HEK293T (cell line): ENCODE measurements at regions not wholly inside any gene's neighbourhood (a gene's known extent, or its start where the extent isn't known, plus 50 kb on each side); places are given as distances from the start of the nearest gene placed in this dataset.

Experiments
- CTCF ChIA-PET: fragments of 350-600 bp; formaldehyde crosslinking; extraction: SDS; loops from one replicate; lab custom pipeline; 2021; ENCODE audit warnings: antibody characterized with exemption, inconsistent platforms; lab: Yijun Ruan, JAX
- POLR2A ChIA-PET: fragments of 350-600 bp; formaldehyde crosslinking; extraction: SDS; loops from one replicate; lab custom pipeline; 2020; ENCODE audit warnings: antibody characterized with exemption, inconsistent platforms; lab: Yijun Ruan, JAX
- DNase-seq: peaks from one replicate; pipeline ENCODE4 v3.0.0; 2012; ENCODE audit warnings: mixed read lengths; ENCODE audit errors: extremely low spot score
- ARNT ChIP-seq: fragments of 450-650 bp; IDR thresholded peaks from 2 replicates; pipeline ENCODE4 v1.6.1; 2017; ENCODE audit warnings: mild to moderate bottlenecking
- BHLHE40 ChIP-seq: fragments of 450-650 bp; IDR thresholded peaks from 2 replicates; pipeline ENCODE4 v1.6.1; 2016; ENCODE audit warnings: mild to moderate bottlenecking, moderate library complexity, borderline replicate concordance
- CTBP1 ChIP-seq: fragments of 450-650 bp; IDR thresholded peaks from 2 replicates; pipeline ENCODE4 v1.6.1; 2016; ENCODE audit warnings: borderline replicate concordance
- ELF4 ChIP-seq: fragments of 450-650 bp; IDR thresholded peaks from 2 replicates; pipeline ENCODE4 v1.6.1; 2017; ENCODE audit warnings: antibody characterized with exemption
- FOXA1 ChIP-seq: fragments of 450-650 bp; IDR thresholded peaks from 2 replicates; pipeline ENCODE4 v1.6.1; 2016; ENCODE audit warnings: mild to moderate bottlenecking
- FOXK2 ChIP-seq: fragments of 450-650 bp; IDR thresholded peaks from 2 replicates; pipeline ENCODE4 v1.6.1; 2016; ENCODE audit warnings: mild to moderate bottlenecking
- FOXM1 ChIP-seq: fragments of 450-650 bp; IDR thresholded peaks from 2 replicates; pipeline ENCODE4 v1.6.1; 2017; ENCODE audit warnings: mild to moderate bottlenecking, borderline replicate concordance
- HDGF ChIP-seq: fragments of 450-650 bp; IDR thresholded peaks from 2 replicates; pipeline ENCODE4 v1.6.1; 2017; ENCODE audit warnings: antibody characterized with exemption, borderline replicate concordance
- L3MBTL2 ChIP-seq: fragments of 450-650 bp; conservative IDR thresholded peaks from 2 replicates; pipeline ENCODE4 v1.6.1; 2016; ENCODE audit warnings: mild to moderate bottlenecking
- LEF1 ChIP-seq: fragments of 450-650 bp; IDR thresholded peaks from 2 replicates; pipeline ENCODE4 v1.6.1; 2017; ENCODE audit warnings: mild to moderate bottlenecking, borderline replicate concordance
- NFRKB ChIP-seq: fragments of 450-650 bp; IDR thresholded peaks from 2 replicates; pipeline ENCODE4 v1.6.1; 2016; ENCODE audit warnings: mild to moderate bottlenecking, moderate library complexity
- SP1 ChIP-seq: fragments of 450-650 bp; IDR thresholded peaks from 2 replicates; pipeline ENCODE4 v1.6.1; 2017
- SUZ12 ChIP-seq: fragments of 450-650 bp; IDR thresholded peaks from 2 replicates; pipeline ENCODE4 v1.6.1; 2016; ENCODE audit warnings: mild to moderate bottlenecking
- TARDBP ChIP-seq: fragments of 450-650 bp; IDR thresholded peaks from 2 replicates; pipeline ENCODE4 v1.6.1; 2016
- ZNF384 ChIP-seq: fragments of 450-650 bp; IDR thresholded peaks from 2 replicates; pipeline ENCODE4 v1.6.1; 2016
- TF ChIP-seq, protein P1 (sequence below): fragments of 450-650 bp; IDR thresholded peaks from 2 replicates; pipeline ENCODE4 v1.6.1; 2016

DNA sequence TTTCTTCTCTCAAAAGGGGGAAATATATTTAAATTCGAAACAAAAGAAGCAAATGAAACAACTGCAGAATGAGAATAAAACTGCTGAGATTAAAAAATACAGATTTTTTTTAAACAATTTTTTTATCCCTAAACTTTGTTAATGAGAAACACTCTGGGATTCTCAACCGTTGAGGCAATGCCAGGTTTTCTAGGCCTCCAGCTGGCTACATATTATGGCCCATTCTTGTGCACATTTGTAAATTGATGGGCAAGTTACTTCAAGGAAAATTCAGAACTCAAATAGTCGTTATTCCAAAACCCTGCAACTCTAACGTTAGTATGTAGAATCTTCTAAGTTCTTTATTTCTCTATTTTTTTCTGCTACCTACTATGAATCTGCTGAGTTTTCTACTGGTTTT lies 239.3 kb upstream of the WSCD1 start:
- ChIA-PET POLR2A (no interaction called here), CTCF (interaction anchor here (0.6 kb wide), 1 partner anchor 267 kb away, joined by 3 read pairs; no protein-coding TSS in a partner anchor)
- TF ChIP-seq FOXM1 = no peak
- no peak for TF ChIP-seq LEF1
- TF ChIP-seq FOXA1 = no peak
- TF ChIP-seq FOXK2 = no peak
- TF ChIP-seq, protein P1, sequence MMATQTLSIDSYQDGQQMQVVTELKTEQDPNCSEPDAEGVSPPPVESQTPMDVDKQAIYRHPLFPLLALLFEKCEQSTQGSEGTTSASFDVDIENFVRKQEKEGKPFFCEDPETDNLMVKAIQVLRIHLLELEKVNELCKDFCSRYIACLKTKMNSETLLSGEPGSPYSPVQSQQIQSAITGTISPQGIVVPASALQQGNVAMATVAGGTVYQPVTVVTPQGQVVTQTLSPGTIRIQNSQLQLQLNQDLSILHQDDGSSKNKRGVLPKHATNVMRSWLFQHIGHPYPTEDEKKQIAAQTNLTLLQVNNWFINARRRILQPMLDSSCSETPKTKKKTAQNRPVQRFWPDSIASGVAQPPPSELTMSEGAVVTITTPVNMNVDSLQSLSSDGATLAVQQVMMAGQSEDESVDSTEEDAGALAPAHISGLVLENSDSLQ = no peak
- TF ChIP-seq CTBP1 = no peak
- TF ChIP-seq NFRKB = no peak
- no peak for TF ChIP-seq SUZ12
- no peak for TF ChIP-seq SP1
- TF ChIP-seq ELF4 = no peak
- no peak for TF ChIP-seq L3MBTL2
- TF ChIP-seq BHLHE40 = no peak
- TF ChIP-seq ARNT = no peak
- TF ChIP-seq ZNF384 = no peak
- no peak for TF ChIP-seq TARDBP
- no peak for TF ChIP-seq HDGF
- no peak for DNase-seq

DNA sequence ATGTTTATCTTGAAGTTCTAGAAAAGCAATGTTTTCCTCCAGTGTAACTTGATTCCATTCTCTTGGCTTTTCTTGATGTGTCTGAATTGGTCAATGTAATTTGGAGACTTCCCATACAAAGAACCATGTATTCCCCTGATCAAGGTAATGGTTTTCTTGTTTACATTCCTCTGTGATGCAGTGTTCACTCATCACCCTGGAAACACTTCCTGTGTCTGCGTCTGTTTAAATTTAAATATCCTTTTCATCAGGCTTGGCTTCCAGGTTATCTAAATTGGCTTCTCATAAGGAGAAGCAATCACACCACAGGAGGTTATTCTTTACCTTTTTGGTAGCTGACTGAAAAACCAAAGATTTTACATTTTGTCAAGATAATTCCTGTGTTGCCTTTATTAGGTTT lies 237.3 kb upstream of the WSCD1 start:
- no peak for TF ChIP-seq ARNT
- no peak for TF ChIP-seq ZNF384
- no peak for TF ChIP-seq FOXK2
- no peak for DNase-seq
- CTCF ChIA-PET = no interaction called here
- POLR2A ChIA-PET = no interaction called here

DNA sequence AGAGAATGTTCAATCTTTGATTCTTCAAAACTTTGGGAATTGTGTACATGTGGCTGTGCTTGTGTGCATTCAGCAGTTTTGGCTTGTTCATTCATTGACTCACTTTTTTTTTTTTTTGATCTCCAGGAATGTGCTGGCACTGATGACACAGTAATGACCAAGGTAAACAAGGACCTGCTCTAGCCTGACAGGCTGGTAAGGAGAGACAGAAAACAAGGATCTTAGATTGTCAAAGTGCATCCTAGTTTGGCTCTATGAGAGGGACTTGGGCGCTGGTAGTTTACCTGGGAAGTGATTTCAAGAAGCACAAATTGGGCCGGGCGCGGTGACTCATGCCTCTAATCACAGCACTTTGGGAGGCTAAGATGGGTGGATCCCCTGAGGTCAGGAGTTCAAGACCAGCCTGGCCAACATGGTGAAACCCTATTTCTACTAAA lies 233.1 kb upstream of the WSCD1 start:
- POLR2A ChIA-PET = no interaction called here
- no peak for DNase-seq
- CTCF ChIA-PET = no interaction called here
- TF ChIP-seq L3MBTL2 (no peak), ZNF384 (no peak), SP1 (no peak), HDGF (no peak), FOXA1 (no peak), SUZ12 (no peak), ARNT (no peak), TARDBP (no peak), NFRKB (no peak), LEF1 (no peak), ELF4 (no peak), FOXK2 (no peak), FOXM1 (no peak), BHLHE40 (no peak), CTBP1 (no peak)
- TF ChIP-seq, protein P1 = no peak

DNA sequence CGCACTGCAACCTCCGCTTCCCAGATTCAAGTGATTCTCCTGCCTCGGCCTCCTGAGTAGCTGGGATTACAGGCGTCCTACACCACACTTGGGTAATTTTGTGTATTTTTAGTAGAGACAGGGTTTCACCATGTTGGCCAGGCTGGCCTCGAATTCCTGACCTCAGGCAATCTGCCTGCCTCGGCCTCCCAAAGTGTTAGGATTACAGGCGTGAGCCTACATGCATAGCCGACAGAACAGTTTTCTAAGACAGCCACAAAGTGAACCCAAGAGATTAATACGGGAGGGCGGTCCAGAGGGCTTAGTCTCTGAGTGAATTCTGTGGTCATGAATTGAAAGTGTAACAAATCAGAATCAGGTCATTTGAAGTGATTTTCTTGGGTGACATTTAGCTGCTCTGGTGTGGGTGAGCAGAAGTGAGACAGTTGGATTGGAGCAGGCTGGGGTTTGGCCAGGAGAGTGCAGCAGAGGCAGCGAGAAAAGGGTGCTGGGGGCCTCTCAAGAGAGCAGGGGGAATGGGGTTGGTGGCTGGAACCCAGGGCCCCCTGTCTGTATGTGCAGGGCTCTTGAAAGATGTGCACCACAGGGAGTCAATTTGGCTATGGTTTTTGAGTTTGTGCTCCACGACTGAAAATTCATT lies 231.4 kb upstream of the WSCD1 start:
- CTCF ChIA-PET = no interaction called here
- no peak for DNase-seq
- POLR2A ChIA-PET = no interaction called here
- TF ChIP-seq FOXM1 (no peak), HDGF (no peak)

DNA sequence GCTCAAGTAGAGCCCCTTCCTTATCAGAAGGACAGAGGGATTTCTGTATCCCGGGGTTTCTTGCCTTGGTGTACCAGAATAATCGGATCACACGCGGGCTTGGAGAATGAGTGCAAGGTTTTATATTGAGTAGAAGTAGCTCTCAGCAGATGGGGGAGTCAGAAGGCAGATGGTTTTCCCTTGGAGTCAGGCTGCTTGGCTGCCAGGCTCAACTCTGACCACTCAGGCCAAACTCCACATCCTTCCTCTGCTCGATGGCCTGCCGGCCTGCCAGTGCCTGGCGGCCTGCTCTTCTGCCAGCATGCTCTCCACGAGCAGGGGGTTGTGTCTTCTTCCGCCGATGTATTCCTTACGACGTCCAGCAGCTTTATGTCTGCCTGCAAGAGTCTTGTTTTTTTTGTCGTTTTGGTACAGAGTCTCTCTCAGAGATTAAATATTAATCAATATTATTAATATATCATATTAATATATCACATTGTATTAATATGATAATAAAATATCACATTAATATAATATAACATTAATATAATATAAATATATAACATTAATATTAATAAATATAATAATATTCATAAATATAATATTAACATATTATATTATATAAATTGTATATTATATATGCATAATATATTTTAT lies 229.2 kb upstream of the WSCD1 start:
- no peak for DNase-seq
- TF ChIP-seq LEF1 (no peak), FOXK2 (no peak), FOXM1 (no peak), CTBP1 (no peak), FOXA1 (no peak), SP1 (no peak), ELF4 (no peak), ARNT (no peak), SUZ12 (no peak), L3MBTL2 (no peak), BHLHE40 (no peak), NFRKB (no peak), HDGF (no peak), TARDBP (no peak), ZNF384 (no peak)
- TF ChIP-seq, protein P1 = no peak
- POLR2A ChIA-PET = no interaction called here
- CTCF ChIA-PET = no interaction called here

DNA sequence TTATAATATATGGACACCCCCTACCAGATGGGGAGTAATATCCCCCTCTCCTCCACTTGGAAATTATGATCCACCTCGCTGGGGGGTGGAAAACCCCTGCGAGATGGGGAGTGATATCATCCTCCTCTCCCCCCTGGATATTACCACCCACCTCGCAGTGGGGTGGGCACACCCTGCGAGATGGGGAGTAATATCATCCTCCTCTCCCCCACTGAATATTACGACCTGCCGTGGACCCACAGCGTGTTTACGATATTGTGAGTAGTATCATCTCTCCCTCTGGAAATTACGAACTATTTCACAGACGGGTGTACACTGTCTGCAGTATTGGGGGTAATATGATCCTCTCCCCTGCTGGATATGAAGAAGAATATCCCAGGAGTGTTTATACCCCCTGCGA lies 228.3 kb upstream of the WSCD1 start:
- ChIA-PET CTCF (no interaction called here), POLR2A (no interaction called here)
- no peak for DNase-seq
- TF ChIP-seq BHLHE40 (no peak), ZNF384 (no peak), SP1 (no peak), L3MBTL2 (no peak), CTBP1 (no peak)
- TF ChIP-seq, protein P1 = no peak
